Endodermal cell (in vitro differentiated cells): ENCODE measurements at regions not wholly inside any gene's neighbourhood (a gene's known extent, or its start where the extent isn't known, plus 50 kb on each side); places are given as distances from the start of the nearest gene placed in this dataset.

Experiments used
- DNase-seq: peaks from one replicate; pipeline ENCODE4 v3.0.0-alpha.2; 2017
- H3K27ac ChIP-seq: 2 replicates; pipeline ENCODE4 v1.5.1; 2013; ENCODE audit warnings: mild to moderate bottlenecking, low read depth, low read length, moderate library complexity
- H3K27me3 ChIP-seq: 2 replicates; pipeline ENCODE4 v1.6.1; 2013; ENCODE audit warnings: mild to moderate bottlenecking, low read length, moderate library complexity; ENCODE audit not compliant: insufficient read depth, control insufficient read depth, poor library complexity, severe bottlenecking
- H3K36me3 ChIP-seq: 2 replicates; pipeline ENCODE4 v1.7.0; 2013; ENCODE audit warnings: mild to moderate bottlenecking, low read length, moderate library complexity; ENCODE audit not compliant: control insufficient read depth, insufficient read depth
- H3K4me1 ChIP-seq: one replicate; pipeline ENCODE4 v1.7.0; 2013; ENCODE audit warnings: low read length; ENCODE audit not compliant: control insufficient read depth, insufficient read depth
- H3K4me3 ChIP-seq: 2 replicates; pipeline ENCODE4 v1.5.1; 2013; ENCODE audit warnings: mild to moderate bottlenecking, low read length, moderate library complexity
- H3K9ac ChIP-seq: 2 replicates; pipeline ENCODE4 v1.6.1; 2013; ENCODE audit warnings: mild to moderate bottlenecking, low read length, moderate library complexity; ENCODE audit not compliant: poor library complexity, severe bottlenecking; ENCODE audit errors: extremely low read depth
- H3K9me3 ChIP-seq: 2 replicates; pipeline ENCODE4 v1.6.1; 2013; ENCODE audit warnings: mild to moderate bottlenecking, low read length, moderate library complexity; ENCODE audit not compliant: control insufficient read depth
- H3K27ac Mint-ChIP-seq: 2 replicates; pipeline ENCODE4 v1.8.0; 2020; ENCODE audit warnings: mixed read lengths
- H3K27me3 Mint-ChIP-seq: 2 replicates; pipeline ENCODE4 v1.8.0; 2021; ENCODE audit warnings: mild to moderate bottlenecking, mixed read lengths; ENCODE audit not compliant: insufficient read depth
- H3K36me3 Mint-ChIP-seq: 2 replicates; pipeline ENCODE4 v1.8.0; 2020; ENCODE audit warnings: low read depth, mixed read lengths
- H3K4me1 Mint-ChIP-seq: 2 replicates; pipeline ENCODE4 v1.8.0; 2020; ENCODE audit warnings: mixed read lengths
- H3K4me3 Mint-ChIP-seq: 2 replicates; pipeline ENCODE4 v1.8.0; 2020; ENCODE audit warnings: mild to moderate bottlenecking, moderate library complexity, mixed read lengths
- H3K9me3 Mint-ChIP-seq: 2 replicates; pipeline ENCODE4 v1.8.0; 2020; ENCODE audit warnings: mild to moderate bottlenecking, mixed read lengths
- WGBS, 2 experiments: methylation state at CpG; one replicate each; pipeline versions ENCODE4 v1.1.5 to v1.1.7; 2013; ENCODE audit warnings: missing lambda C conversion rate in 2 of 2, mixed read lengths in 1 of 2; ENCODE audit not compliant: insufficient coverage in 1 of 2, insufficient read length in 1 of 2; 5-methylcytosine and 5-hydroxymethylcytosine counted together
- TF ChIP-seq, protein P1 (sequence below): fragments of 200-600 bp; sonication (generic); conservative IDR thresholded peaks from 2 replicates; pipeline ENCODE4 v1.5.0; 2021; ENCODE audit warnings: antibody characterized with exemption, mild to moderate bottlenecking

DNA sequence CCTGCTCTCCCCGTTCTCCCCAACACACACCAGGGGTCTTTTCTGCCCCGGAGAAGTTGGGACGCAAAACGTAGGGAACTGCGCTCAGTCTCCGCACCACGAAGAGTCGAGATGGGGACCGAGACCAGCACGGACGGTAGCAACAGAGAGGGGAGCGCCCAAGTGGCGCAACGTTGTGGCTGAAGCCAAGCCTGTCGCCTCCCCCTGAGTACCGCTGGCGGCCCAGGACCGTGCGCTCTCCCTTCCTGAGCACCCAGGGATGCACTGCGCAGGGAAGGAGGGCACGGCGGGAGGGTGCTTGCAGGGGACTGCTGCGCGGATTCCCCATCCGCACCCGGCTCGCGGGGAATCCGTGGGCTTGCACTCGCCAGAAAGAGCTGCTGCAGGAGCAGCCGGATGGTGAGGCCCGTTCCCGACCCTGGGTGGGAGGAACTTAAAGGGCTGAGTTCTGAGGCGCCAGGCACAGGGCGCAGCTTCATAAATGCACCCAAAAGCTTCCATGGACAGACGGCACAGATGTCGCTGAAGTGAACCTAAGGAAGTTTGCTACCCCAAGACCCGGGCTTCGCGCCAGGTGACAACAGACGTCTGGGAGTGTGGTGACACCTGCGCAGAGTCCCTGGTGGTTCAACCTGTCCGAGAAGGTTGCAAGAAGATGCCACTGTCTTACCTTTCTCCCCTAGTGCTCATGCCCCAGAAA is 178.7 kb downstream of the TBXT start:
- H3K4me1 ChIP-seq: no peaks in the 10 kb centered on the region
- no peak overlapping the region for H3K27ac Mint-ChIP-seq
- no peaks in the 10 kb centered on the region for H3K9me3 ChIP-seq
- DNase-seq: peak; percentile 61
- peaks cover 98% of the 10 kb centered on the region for H3K27me3 Mint-ChIP-seq
- peaks cover 100% of the 10 kb centered on the region for H3K27me3 ChIP-seq
- H3K4me1 Mint-ChIP-seq: peaks cover 17% of the 10 kb centered on the region
- H3K36me3 ChIP-seq: no peaks in the 10 kb centered on the region
- WGBS, 2 experiments: 3 to 6% methylated on average over 17 to 43 of the region's 43 CpGs
- no peak overlapping the region for H3K27ac ChIP-seq
- peak overlapping the region; percentile 53 for H3K4me3 Mint-ChIP-seq
- no peaks in the 10 kb centered on the region for H3K9me3 Mint-ChIP-seq
- H3K36me3 Mint-ChIP-seq: no peaks in the 10 kb centered on the region
- peak overlapping the region; percentile 80 for H3K4me3 ChIP-seq
- H3K9ac ChIP-seq: no peak overlapping the region
- TF ChIP-seq, protein P1, sequence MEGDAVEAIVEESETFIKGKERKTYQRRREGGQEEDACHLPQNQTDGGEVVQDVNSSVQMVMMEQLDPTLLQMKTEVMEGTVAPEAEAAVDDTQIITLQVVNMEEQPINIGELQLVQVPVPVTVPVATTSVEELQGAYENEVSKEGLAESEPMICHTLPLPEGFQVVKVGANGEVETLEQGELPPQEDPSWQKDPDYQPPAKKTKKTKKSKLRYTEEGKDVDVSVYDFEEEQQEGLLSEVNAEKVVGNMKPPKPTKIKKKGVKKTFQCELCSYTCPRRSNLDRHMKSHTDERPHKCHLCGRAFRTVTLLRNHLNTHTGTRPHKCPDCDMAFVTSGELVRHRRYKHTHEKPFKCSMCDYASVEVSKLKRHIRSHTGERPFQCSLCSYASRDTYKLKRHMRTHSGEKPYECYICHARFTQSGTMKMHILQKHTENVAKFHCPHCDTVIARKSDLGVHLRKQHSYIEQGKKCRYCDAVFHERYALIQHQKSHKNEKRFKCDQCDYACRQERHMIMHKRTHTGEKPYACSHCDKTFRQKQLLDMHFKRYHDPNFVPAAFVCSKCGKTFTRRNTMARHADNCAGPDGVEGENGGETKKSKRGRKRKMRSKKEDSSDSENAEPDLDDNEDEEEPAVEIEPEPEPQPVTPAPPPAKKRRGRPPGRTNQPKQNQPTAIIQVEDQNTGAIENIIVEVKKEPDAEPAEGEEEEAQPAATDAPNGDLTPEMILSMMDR: no peak

DNA sequence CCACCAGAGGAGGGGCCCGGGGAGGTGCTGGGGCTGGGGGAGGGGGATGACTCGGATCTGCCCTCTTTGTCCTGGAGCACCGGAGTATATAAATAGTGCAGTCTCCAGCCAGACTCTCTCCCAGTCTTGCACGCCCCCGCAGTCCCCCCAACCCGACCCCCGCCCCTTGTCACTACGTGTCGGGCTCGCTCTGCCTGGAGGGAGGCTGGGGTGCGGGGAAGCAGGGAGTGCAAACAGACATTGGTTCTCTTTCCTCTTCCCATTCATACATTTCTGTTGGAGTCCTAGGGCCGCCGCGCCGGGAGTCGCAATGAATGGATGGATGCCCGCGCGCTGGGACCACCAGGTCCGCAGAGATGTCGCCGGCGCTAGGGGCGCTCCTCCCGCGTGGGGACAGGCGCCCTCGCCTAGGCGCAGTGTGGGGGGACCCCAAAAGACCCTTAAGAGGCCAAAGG is 179.3 kb downstream of the TBXT start:
- no peak overlapping the region for H3K9ac ChIP-seq
- H3K27ac ChIP-seq: no peak overlapping the region
- H3K4me1 ChIP-seq: no peaks in the 10 kb centered on the region
- peaks cover 100% of the 10 kb centered on the region for H3K27me3 ChIP-seq
- H3K9me3 Mint-ChIP-seq: no peaks in the 10 kb centered on the region
- peak; percentile 79 for DNase-seq
- H3K36me3 ChIP-seq: no peaks in the 10 kb centered on the region
- TF ChIP-seq, protein P1: peak; percentile 40
- WGBS, 2 experiments: 0% methylated on average over 3 to 29 of the region's 29 CpGs
- H3K4me3 Mint-ChIP-seq: peak overlapping the region; percentile 53
- H3K27ac Mint-ChIP-seq: no peak overlapping the region
- H3K4me1 Mint-ChIP-seq: peaks cover 17% of the 10 kb centered on the region
- H3K27me3 Mint-ChIP-seq: peaks cover 98% of the 10 kb centered on the region
- H3K9me3 ChIP-seq: no peaks in the 10 kb centered on the region
- H3K36me3 Mint-ChIP-seq: no peaks in the 10 kb centered on the region
- H3K4me3 ChIP-seq: peak overlapping the region; percentile 80

DNA sequence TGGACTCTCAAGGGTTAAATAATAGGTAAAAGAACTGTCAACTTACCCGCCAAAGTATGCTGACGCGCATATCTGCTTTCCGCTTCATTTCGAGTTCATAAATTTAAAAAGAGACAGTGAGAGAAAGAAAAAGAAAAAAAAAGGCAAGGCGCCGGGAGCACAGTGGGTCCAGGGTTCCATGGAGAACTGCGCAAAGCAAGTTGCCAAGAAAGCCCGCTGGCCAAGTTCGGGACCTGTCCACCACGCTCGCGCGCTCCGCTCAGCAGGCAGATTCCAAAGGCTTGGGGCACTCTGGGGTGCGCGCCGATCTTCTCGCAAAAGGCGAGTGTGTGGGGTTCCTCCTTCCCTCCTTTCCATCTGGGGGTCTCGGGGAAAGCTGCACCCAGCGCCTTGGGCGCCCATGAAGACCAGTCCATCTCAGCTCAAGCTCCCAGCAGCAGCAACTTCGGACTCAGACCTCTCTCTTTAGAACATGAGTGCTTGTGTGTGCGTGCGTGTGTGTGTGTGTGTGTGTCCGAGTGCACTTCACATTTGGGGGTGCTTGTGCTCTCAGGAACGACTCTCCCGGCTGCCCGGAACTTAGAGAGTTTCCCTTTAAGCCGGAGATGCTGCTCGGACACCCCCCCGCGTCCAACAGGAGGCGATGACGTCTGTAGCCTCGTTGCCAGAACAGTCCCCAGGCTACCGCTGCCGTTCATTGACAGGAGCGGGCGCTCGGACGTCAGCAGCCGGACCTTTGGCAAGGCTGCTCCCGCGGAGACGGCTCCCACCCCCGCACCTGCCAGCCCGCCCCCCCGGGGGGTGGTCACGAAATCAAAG is 180.0 kb downstream of the TBXT start:
- TF ChIP-seq, protein P1: no peak
- no peaks in the 10 kb centered on the region for H3K9me3 Mint-ChIP-seq
- Histone ChIP-seq H3K4me1 (no peaks in the 10 kb centered on the region), H3K36me3 (no peaks in the 10 kb centered on the region), H3K27ac (no peak overlapping the region), H3K9me3 (no peaks in the 10 kb centered on the region), H3K9ac (no peak overlapping the region), H3K4me3 (peak overlapping the region; percentile 80), H3K27me3 (peaks cover 96% of the 10 kb centered on the region)
- peak; percentile 86 for DNase-seq
- H3K36me3 Mint-ChIP-seq: no peaks in the 10 kb centered on the region
- H3K27ac Mint-ChIP-seq: no peak overlapping the region
- H3K4me1 Mint-ChIP-seq: peaks cover 17% of the 10 kb centered on the region
- peak overlapping the region; percentile 53 for H3K4me3 Mint-ChIP-seq
- peaks cover 98% of the 10 kb centered on the region for H3K27me3 Mint-ChIP-seq
- 0 to 1% methylated on average over 12 to 51 of the region's 51 CpGs for WGBS, 2 experiments
